ENCODE measurements at regions not wholly inside any gene's neighbourhood (a gene's known extent, or its start where the extent isn't known, plus 50 kb on each side); places are given as distances from the start of the nearest gene placed in this dataset.

DNA sequence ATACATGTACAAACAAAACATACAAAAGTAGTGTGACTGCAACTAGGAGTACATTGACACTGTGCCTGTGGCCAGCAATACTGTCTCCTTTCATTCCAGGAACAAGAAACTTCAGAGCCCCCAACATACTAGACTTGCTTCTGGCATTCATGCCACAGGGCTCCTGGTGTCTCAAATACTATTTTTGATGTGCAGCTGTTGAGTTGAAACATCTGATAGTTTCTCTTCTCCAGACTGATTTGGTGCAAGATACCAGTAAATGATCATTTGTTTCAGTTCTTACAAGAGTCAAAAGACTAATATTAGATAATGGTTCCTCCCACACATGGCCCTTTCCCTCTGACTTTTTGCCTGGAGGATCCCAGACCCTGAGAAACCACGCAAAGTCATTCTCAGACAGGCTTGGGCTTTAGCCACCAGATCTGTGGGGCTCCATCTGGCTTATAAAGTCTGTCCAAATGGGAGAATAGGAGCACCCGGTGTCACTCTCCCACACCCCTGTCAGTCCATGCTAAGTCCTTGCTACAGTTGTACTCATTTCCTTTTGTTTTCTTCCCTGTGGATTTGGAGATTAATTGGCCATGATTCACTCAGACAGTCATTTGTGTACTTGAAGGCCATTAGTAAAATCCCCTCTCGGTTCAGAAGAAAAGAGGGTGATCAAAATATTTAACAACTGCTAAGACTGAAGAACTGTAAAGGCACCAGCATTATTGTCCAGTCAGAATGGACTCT is 163.5 kb upstream of the RUNX1 start:
- TF ChIP-seq, protein P1, sequence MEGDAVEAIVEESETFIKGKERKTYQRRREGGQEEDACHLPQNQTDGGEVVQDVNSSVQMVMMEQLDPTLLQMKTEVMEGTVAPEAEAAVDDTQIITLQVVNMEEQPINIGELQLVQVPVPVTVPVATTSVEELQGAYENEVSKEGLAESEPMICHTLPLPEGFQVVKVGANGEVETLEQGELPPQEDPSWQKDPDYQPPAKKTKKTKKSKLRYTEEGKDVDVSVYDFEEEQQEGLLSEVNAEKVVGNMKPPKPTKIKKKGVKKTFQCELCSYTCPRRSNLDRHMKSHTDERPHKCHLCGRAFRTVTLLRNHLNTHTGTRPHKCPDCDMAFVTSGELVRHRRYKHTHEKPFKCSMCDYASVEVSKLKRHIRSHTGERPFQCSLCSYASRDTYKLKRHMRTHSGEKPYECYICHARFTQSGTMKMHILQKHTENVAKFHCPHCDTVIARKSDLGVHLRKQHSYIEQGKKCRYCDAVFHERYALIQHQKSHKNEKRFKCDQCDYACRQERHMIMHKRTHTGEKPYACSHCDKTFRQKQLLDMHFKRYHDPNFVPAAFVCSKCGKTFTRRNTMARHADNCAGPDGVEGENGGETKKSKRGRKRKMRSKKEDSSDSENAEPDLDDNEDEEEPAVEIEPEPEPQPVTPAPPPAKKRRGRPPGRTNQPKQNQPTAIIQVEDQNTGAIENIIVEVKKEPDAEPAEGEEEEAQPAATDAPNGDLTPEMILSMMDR (IDR thresholded peaks at IDR 0.05; ENCODE audit: insufficient read depth, low read length), result no peak
- no peak for TF ChIP-seq POLR2AphosphoS5 (IDR thresholded peaks at IDR 0.05; ENCODE audit: low read depth)

All from HL-60 (cell line).